Islet precursor cell (in vitro differentiated cells): ENCODE measurements at regions not wholly inside any gene's neighbourhood (a gene's known extent, or its start where the extent isn't known, plus 50 kb on each side); places are given as distances from the start of the nearest gene placed in this dataset.
"Not testable (repeated sequence)": the region's sequence is repeated elsewhere in the genome, so short reads cannot be mapped to it uniquely, and the experiment has no call there.

Experiments used
- DNase-seq: peaks from one replicate; pipeline ENCODE4 v3.0.0-alpha.2; 2018

DNA sequence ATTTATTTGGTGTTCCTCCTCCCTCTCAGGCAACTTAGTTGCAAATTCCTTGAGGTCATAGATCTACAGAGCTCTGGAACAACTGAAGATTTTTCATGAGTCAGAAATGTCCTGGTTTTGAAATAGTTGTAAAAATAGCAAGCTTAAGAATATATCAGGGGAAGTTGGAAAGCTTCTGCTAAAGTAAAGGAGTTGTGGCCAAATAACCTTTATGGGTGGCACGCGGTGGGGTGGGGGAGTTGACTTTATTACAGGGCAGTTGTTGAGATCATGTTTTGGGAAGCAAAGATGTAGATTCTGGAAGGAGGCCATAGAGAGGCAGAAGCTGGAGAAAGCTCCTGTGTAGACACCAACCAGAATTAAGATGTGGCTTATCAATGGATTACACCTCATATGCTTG is 326.0 kb upstream of the MTPN start:
- DNase-seq, result no peak

DNA sequence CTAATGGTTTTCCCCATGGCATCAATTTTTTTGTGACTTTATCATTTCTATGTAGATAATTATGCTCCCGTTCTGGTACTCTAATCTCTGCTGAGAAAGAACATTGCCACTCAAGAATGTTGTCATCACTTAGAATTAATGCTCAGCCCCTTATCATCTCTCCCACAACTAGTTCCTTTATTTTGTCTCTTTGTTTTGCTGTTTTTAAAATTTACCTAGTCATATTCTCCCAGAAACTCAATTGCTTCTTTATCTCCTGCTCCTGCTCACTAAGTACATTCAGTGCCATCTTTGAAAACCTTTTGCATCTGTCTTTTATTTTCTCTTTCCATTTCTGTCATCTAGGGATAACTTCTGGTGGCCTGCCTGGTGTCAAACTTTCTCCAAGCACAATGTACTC is 324.9 kb upstream of the MTPN start:
- no peak for DNase-seq

DNA sequence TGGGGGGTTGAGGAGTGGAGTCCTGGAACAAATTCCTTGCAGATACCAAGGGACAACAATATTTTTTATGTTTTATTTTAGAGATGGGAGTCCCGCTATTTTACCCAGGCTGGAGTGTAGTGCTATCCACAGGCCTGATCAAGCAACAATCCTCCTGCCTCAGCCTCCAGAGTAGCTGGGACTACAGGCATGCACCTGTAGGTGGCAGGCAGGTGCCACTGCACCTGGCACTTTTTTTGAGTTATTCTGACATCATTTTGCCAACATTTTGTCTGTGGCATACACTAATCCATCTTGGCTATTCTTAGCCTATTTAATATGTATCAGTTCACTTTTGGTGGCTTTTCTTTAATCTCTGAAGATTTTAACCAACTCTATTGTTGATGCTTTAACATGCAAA is 317.8 kb upstream of the MTPN start:
- DNase-seq, result no peak

DNA sequence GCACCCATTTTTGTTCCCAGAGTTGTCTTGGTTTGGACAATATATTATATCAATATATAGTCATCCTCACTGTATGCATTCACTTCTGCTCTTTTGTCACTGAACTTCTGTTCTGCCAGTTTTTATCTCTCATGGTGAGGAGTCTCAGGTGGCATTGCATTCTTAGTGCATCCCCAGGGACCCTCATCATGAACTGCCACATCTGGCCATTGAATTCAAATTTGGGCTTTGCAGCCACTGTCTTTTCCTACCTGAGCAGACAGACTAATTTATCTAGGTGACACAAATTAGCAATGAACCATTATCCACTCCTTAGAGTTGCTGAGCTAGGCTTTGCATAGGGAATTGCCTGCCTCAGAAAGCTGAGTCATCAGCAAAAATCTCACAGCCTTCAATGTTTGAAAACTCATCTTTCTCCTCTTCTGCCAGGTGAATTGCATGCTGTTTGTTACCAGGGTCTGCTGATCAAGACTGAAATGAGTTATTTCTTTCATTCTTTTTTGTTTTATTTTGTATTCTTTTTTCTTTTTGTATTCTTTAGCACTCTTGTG is 316.8 kb upstream of the MTPN start:
- no peak for DNase-seq

DNA sequence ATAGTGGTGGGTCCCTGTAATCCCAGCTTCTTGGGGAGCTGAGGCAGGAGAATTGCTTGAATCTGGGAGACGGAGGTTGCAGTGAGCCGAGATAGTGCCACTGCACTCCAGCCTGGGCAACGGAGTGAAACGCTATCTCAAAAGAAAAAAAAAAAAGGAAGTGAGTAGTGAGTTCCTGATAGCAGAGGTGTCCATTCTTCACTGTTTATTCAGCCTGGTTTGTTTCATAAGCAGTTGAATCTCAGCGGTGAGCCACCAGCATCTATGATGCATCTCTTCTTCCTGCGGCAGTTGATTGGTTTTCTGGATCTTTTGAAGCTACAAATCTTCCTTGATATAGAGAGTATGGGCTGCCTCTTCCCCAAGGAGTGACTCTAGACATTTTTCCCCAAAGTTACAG is 316.1 kb upstream of the MTPN start:
- no peak for DNase-seq

DNA sequence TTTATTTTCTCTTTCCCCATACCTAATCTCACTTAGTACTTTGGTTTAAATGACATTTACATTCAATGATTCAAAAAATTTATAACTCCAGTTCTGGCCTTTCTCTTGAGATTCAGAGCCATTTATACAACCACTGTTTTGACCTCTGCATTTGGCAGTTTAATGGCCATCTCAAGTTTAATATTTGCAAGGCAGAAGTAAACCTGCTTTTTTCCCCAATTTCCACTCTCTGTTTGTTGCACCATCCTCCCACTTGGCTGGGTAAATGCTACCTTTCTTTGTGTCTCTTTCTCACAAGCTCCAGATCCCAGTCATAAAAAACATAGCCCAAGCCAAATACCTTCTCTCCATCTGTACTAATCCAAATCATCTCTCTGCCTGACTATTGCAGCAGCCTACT is 315.2 kb upstream of the MTPN start:
- no peak for DNase-seq

DNA sequence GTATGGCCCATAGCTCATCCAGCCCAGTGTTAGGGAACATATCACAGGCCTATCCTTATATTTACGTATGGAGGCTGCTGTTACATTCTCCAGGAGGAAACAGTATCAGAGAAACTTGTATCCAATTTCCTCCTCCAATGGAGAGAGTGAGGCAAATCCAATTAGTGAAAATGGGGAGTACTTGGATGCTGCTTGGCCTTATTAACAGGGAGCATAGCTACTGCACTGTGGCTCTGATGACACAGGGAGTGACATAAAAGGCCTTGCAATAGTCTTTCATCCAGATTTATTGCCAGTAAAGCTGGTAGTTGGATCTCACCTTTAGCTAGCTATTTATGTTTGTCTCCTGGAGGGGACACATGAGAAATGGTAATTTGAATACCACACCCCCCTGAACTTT is 313.2 kb upstream of the MTPN start:
- no peak for DNase-seq

DNA sequence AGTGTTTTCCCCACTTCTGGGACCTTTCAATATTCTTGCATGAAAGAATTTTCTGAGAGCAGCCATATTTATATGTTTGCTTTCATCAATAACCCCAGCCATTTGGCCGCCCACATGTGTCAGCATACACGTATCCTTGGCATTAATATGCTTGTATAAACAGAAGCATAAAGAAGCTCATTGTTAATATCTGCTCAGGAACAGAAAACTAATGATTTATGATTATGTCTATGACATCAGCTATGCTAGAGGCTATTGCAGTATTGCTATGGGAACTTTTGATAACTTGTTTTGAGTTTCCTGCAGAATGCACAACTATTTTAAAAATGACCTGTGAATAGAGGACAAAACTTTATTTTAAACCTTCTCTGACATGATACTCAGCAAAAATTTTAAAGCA is 300.9 kb upstream of the MTPN start:
- no peak for DNase-seq

DNA sequence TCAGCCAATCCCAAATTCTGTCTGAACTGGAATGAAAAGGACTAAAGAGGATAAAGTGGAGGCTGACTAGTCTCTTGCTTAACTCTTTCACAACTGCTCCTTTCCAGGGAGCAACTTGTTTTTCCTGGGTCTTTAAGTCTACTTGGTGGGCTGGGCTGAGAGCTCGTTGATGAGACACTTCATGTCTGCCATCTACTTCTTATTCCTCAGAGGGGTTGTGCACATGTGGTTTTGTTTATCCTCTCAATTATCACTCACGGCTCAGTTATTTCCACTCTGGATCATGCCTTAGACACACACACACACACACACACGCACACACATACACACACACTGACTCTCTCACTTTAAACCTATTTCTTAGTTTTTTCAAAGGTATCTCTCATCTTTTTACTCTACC is 298.6 kb upstream of the MTPN start:
- DNase-seq, result no peak

DNA sequence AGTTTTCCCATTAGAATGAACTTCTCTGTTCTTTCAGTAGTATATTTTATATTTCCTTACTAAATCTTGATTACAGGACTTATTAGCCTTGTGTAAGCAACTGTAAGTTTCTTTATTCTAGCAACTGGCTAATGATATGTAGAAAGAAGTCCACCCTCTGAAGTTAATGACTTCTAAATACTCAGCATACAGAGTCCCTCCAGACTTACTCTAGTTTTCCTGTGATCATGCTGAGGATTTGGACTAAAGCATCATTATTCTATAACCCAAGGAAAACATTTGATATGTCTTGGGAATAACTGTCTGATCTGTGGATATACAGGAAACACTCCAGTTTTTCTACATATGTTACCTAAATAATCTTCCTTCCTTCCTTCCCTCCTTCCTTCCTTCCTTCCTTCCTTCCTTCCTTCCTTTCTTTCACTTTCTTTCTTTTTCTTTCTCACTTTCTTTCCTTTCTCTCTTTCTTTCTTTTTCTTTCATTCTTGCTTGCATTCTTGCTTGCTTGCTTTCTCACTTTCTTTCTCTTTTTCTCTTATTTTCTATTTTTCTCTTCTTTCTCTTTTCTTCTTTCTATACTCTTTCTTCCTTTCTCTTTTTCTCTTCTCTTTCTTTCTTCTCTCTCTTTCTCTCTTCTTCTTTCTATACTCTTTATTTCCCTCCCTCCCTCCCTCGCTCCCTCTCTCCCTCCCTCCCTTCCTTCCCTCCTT is 297.6 kb upstream of the MTPN start:
- DNase-seq, result no peak

DNA sequence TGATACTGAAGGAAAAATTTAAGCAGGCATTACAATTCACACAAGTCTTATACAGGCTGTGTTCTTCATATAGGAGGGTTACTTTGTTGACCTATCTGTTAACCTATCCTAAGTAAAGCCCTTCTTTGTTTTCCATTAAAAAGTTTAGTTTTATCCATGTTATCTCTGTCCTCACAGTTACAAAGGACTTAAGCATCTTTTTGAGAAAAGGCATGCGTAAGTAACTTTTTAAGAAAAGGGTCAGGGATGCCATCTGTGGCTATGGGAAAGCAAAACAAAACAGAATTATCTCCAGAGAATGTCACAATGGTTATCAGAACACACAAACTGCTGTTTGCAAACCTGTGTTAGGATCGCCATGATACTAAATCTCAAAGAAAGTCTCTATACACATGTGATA is 295.8 kb upstream of the MTPN start:
- DNase-seq, result no peak

DNA sequence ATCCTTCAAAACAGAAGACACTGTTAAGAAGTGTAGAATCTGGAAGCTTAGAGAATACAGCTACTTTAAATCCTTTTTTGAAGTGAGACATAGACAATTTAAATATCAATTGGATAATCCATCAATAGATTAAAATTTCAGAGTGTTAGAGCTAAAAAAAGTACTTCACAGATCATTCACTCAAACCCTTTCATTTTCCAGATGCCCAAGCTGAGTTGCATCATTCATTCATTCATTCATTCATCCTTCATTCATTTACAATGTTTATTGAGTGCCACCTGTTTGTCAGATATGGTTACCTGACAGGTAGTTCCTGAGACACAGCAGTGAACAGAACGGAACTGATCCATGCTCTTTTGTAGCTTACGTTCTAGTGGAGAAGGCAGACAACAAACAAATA is 290.7 kb upstream of the MTPN start:
- no peak for DNase-seq

DNA sequence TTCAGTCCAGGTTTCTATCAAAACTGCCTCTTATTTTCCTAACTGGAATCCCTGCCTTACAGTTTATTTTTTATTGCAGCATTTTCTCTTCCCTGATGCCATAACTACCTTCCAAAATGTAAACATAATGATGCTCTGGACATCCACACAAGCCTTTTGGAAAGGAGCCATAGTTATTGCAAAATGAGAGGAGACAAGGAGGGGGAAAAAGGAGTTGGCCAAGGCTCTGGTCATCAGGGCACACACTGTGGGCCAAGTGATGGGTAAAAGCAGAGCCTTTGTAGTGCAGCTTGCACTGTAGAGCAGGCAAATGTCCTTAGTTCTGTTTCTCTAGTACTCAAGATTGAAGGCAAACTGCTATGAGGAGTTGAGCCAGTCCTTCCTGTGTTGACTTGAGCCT is 289.3 kb upstream of the MTPN start:
- no peak for DNase-seq

DNA sequence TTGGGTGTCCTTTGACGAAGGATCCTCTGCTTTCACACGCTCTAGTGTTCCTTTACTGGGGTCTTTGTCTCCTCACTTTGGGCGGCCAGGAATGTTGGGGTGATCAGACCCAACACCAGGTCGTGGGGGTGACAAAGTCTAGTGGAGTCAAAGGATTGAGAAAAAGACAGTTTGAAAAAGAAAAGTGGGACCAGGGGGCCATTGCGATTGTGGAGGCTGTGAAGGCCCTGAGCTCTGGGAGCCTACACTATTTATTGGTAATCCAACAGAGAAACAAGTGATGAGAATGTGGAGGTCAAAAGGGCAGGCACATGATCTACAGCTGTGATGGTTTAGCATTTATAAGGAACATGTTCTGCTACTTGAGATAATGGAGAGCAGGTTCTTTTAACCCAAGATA is 287.1 kb upstream of the MTPN start:
- DNase-seq, result not testable (repeated sequence)

DNA sequence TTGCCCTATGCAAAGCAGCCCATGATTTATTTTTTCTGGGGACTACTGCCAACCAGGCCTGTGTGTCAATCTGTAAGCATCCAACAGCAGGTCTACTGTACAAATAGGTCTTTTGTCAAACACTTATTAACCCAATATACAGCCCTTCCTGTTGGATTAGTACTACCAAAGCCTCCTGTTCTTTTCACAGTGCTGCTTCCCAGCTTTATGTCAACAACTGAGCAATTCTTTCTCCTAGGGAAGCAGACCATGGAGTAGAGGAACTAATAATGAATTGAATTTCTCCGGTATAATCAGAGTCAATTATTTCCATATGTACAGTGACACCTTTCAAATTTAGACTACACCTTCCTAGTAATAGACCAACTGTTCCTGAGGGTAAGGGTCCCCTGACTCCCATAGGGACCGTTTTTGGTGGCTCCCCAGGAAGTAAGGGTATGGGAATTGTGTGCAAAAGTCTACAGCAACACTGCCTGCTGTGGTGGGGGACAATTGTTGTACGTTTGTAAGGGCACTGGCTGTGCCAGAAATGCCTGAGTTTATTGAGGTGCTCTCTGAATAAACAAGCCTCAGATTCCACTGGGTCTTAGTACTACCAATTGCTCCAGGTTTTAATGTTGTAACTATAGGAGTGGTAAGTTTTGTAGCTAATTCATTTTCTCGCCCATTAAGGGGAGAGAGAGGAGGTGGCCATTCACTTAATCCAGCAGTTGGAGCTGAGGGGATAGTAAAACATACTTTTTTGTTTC is 286.1 kb upstream of the MTPN start:
- not testable (repeated sequence) for DNase-seq

DNA sequence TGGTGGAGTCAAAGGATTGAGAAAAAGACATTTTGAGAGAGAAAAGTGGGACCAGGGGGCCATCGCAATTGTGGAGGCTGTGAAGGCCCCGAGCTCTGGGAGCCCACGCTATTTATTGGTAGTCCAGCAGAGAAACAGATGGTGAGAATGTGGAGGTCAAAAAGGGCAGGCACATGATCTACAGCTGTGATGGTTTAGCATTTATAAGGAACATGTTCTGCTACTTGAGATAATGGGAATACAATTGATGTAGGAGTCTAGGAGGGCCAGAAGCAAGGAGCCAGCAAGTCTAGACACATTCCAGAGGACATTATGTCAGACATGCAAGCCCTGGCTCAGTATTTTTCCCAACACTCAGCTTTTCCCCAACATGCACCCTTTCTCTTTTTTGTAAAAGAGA is 283.4 kb upstream of the MTPN start:
- not testable (repeated sequence) for DNase-seq

DNA sequence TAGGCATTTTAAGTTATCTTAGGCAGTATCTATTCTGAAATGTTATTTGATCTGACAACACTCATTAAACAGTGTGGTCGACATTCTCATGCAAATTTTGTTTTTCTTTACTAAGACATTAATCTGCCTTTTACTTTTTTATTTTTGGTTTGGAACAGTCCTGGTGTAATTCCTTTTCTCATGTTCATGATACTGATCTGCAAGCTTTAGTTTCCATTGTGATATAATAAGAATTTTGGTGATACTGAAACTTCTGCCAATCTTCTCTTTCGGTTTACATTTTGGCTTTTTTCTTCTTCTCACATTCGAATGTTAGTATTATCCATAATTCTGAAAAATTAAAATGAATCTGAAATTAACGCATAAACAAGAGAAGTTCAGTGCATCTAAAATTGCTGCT is 281.9 kb upstream of the MTPN start:
- DNase-seq, result no peak

DNA sequence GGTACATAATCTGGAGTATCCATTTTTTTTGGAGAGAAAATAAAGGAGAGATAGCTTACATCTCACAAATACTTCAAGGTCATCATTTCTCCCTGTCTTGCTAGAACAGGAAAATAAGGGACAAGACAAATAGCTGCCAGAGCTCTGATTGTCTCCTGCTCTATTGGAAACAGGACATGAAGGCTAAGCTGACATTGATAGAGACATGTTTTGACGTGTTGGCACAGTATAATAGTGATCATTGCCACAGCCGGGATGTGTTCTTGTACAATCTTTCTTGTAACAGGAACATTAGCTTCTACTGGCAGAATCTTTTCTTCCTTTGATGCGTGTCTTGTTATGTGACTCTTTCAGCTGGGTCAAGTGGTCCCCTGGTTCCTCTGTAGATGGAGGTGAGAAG is 279.3 kb upstream of the MTPN start:
- DNase-seq, result no peak

DNA sequence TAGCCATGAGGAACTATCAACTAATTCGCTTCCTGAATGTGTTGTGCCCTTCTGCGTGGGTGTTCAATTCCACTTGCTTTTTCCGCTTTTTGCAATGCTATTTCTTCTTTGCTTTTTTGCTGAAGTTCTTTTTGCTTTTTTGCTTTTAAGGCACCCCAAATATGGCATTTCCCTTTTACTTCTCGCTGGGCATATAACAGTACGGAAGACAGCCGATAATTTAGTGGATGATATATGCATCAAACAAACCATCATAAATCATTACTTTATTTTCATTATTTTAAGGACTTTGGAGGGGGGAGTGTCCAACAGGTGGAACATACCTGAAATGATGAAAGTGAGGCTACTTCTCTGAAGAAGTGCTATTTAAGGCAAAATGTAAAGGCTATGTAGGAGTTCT is 277.0 kb upstream of the MTPN start:
- DNase-seq, result no peak

DNA sequence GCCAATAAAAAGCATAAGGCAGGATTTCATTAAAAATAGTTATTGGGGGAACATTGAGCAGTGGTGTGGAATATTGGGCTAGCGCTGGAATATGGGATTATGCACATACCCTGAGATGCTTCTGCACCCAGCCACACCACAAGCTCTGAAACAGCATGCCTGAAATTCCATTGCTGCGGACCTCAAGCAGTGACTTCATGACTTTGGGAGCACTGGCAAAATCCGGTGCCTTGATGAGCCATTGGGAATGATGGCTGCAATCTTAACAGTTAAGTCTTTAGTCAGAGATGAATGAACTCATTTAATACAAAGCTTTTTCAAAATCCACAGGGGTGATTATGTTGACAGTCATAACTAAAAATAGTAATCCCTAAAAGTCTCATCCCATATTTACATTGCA is 274.7 kb upstream of the MTPN start:
- no peak for DNase-seq

DNA sequence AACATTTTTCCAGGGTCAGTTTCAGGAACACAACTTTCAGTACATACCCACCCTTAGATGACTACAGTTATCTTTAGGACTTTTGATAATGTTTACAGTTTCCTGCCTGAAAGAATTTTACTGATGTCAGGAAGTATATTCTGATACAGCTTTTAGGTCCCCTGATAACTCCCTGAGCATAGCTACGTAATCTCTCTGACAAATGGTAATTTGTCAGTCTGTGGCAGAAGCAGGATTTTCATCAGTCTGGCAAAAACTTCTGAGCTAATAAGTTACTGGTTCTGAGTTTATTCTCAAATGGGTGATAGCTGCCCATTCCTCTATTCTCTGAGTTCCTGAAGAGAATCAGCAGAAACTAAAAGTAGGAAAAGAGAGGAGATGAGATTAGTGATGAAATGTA is 270.1 kb upstream of the MTPN start:
- DNase-seq, result no peak

DNA sequence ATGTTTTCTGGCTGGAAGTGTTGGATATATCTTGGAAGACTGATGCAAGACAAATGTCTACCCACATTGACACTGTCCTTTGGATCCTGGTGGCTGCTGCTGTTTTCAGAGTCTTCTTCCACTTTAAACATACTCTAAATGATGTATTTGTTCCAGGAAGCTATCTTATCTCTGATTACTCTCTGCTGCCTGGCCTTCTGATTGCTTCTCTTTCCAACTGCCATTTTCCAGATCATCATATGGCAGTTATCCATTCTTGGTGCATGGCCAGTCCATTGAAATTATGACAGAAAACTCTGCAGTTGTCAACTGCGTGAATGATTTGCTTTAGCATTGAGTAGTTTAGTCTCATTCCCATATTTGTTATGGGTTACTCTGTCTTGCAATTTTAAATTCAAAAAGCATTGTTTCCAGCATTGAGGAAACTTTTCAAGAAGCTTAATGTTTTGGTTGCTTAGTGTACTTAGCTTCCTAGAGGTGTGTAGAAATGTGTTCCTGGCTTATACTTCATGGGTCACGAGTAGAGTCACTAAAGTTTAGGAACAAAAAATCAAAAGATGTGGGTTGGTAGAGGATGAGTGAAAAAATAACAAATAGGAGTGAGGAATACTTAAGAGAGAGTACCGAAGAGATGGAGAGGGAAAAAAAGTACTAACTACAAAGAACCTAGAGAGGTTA is 268.3 kb upstream of the MTPN start:
- DNase-seq, result no peak

DNA sequence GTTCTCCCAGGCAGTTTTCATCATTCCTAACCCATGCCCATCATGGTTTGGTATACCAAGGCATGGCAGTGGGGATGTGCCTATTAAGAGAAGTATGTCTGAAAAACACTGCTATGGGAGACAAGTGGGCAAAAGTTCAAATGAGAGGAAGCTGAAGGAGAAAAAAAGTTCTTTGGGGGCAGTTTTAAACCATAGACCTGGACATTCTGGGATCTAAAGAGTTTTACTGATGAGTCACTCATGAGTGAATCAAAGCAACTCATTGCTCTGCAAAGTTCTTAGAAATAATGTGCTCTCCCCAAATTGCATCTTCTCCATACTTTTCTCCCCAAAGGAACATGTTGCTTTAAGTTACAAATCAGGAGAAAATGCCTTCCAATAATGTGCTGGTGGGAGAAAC is 256.9 kb upstream of the MTPN start:
- no peak for DNase-seq

DNA sequence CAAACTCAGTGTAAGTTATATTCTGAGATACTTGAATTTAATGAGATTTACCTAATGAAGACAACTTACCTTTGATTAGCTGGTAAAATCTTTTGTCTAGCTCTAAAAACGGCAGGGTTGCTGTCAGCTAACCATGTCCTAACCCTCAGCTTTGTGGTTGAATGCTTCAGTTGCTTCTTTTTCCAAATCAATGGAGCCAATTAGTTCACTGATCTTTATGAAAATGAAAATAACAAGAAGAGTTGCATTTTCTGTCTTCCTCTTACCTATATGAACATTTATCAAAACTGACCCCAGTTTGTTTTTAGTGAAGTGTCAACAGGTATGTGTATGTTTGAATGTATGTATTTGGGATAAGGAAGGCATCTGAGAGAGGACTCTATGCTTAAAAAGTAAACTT is 253.1 kb upstream of the MTPN start:
- DNase-seq, result no peak
